ENCODE measurements at regions not wholly inside any gene's neighbourhood (a gene's known extent, or its start where the extent isn't known, plus 50 kb on each side); places are given as distances from the start of the nearest gene placed in this dataset.
A peak's percentile ranks its signal among the peaks of the same experiment; 100 is the strongest.

- H3K4me1 ChIP-seq (ENCODE audit: control insufficient read depth in 2 of 3, insufficient read depth in 2 of 3, low read depth in 1 of 3, low read length in 3 of 3), result no peaks in the 10 kb centered on the region
- no peak overlapping the region for H3K4me3 ChIP-seq (ENCODE audit: low read length in 3 of 3)
- TF ChIP-seq CTCF (IDR thresholded peaks at IDR 0.05; ENCODE audit: borderline replicate concordance, extremely low read depth, insufficient read depth), result no peak
- no peak overlapping the region for H3K27ac ChIP-seq (ENCODE audit: low read depth in 2 of 2, low read length in 2 of 2)
- H3K27me3 ChIP-seq (ENCODE audit: control insufficient read depth, insufficient read depth, low read length), result no peaks in the 10 kb centered on the region
- no peak for FAIRE-seq
- H3K9me3 ChIP-seq (ENCODE audit: control insufficient read depth in 2 of 3, insufficient read depth in 1 of 3, low read length in 3 of 3), result no peaks in the 10 kb centered on the region
- DNase-seq, result no peak
- H3K9ac ChIP-seq (ENCODE audit: low read length in 3 of 3), result no peak overlapping the region
- intact Hi-C loops (cut with DNase I), result no loop called here
- no peaks in the 10 kb centered on the region for H3K36me3 ChIP-seq (ENCODE audit: control insufficient read depth in 2 of 3, insufficient read depth in 3 of 3, low read length in 3 of 3)
Observed at GRCh38 chr2:181376442-181376841, 80.7 kb upstream of the ITGA4 start.

- Histone ChIP-seq H3K36me3 (ENCODE audit: control insufficient read depth in 2 of 3, insufficient read depth in 3 of 3, low read length in 3 of 3) (no peaks in the 10 kb centered on the region), H3K27ac (ENCODE audit: low read depth in 2 of 2, low read length in 2 of 2) (no peak overlapping the region), H3K4me1 (ENCODE audit: control insufficient read depth in 2 of 3, insufficient read depth in 2 of 3, low read depth in 1 of 3, low read length in 3 of 3) (no peaks in the 10 kb centered on the region), H3K9me3 (ENCODE audit: control insufficient read depth in 2 of 3, insufficient read depth in 1 of 3, low read length in 3 of 3) (no peaks in the 10 kb centered on the region), H3K27me3 (ENCODE audit: control insufficient read depth, insufficient read depth, low read length) (no peaks in the 10 kb centered on the region), H3K4me3 (ENCODE audit: low read length in 3 of 3) (no peak overlapping the region), H3K9ac (ENCODE audit: low read length in 3 of 3) (no peak overlapping the region)
- no peak for TF ChIP-seq CTCF (IDR thresholded peaks at IDR 0.05; ENCODE audit: borderline replicate concordance, extremely low read depth, insufficient read depth)
- DNase-seq (no peak), FAIRE-seq (peak; percentile 3)
- intact Hi-C loops (cut with DNase I), result no loop called here
Observed at GRCh38 chr2:181376999-181377398, 80.2 kb upstream of the ITGA4 start.

GRCh38 chr2:181378491-181378890 lies 78.7 kb upstream of the ITGA4 start:
- FAIRE-seq (no peak), DNase-seq (no peak)
- H3K36me3 ChIP-seq (ENCODE audit: control insufficient read depth in 2 of 3, insufficient read depth in 3 of 3, low read length in 3 of 3), result no peaks in the 10 kb centered on the region
- no peaks in the 10 kb centered on the region for H3K9me3 ChIP-seq (ENCODE audit: control insufficient read depth in 2 of 3, insufficient read depth in 1 of 3, low read length in 3 of 3)
- no peaks in the 10 kb centered on the region for H3K4me1 ChIP-seq (ENCODE audit: control insufficient read depth in 2 of 3, insufficient read depth in 2 of 3, low read depth in 1 of 3, low read length in 3 of 3)
- H3K27me3 ChIP-seq (ENCODE audit: control insufficient read depth, insufficient read depth, low read length), result no peaks in the 10 kb centered on the region
- no peak for TF ChIP-seq CTCF (IDR thresholded peaks at IDR 0.05; ENCODE audit: borderline replicate concordance, extremely low read depth, insufficient read depth)
- no peak overlapping the region for H3K9ac ChIP-seq (ENCODE audit: low read length in 3 of 3)
- H3K4me3 ChIP-seq (ENCODE audit: low read length in 3 of 3), result no peak overlapping the region
- H3K27ac ChIP-seq (ENCODE audit: low read depth in 2 of 2, low read length in 2 of 2), result no peak overlapping the region
- intact Hi-C loops (cut with DNase I), result no loop called here

- H3K9me3 ChIP-seq (ENCODE audit: control insufficient read depth in 2 of 3, insufficient read depth in 1 of 3, low read length in 3 of 3), result peaks cover 0 to 3% (median 0%) of the 10 kb centered on the region in 3 donors
- H3K36me3 ChIP-seq (ENCODE audit: control insufficient read depth in 2 of 3, insufficient read depth in 3 of 3, low read length in 3 of 3), result no peaks in the 10 kb centered on the region
- DNase-seq, result no peak
- H3K27ac ChIP-seq (ENCODE audit: low read depth in 2 of 2, low read length in 2 of 2), result no peak overlapping the region
- no peaks in the 10 kb centered on the region for H3K4me1 ChIP-seq (ENCODE audit: control insufficient read depth in 2 of 3, insufficient read depth in 2 of 3, low read depth in 1 of 3, low read length in 3 of 3)
- TF ChIP-seq CTCF (IDR thresholded peaks at IDR 0.05; ENCODE audit: borderline replicate concordance, extremely low read depth, insufficient read depth), result no peak
- no peak overlapping the region for H3K9ac ChIP-seq (ENCODE audit: low read length in 3 of 3)
- intact Hi-C loops (cut with DNase I), result no loop called here
- FAIRE-seq, result no peak
- H3K4me3 ChIP-seq (ENCODE audit: low read length in 3 of 3), result no peak overlapping the region
- no peaks in the 10 kb centered on the region for H3K27me3 ChIP-seq (ENCODE audit: control insufficient read depth, insufficient read depth, low read length)
Observed at GRCh38 chr2:181380581-181380980, 76.6 kb upstream of the ITGA4 start.

All from kidney (tissue), 13 donors.